NK-92 treated with Interleukin-12 subunit alpha and Interleukin-12 subunit beta, amount 100 ng/mL, for 24 hours (cell line): ENCODE measurements at regions not wholly inside any gene's neighbourhood (a gene's known extent, or its start where the extent isn't known, plus 50 kb on each side); places are given as distances from the start of the nearest gene placed in this dataset.
A peak's percentile ranks its signal among the peaks of the same experiment; 100 is the strongest.

Experiments used
- DNase-seq: peaks from one replicate; lab custom pipeline; 2025; lab: John Stamatoyannopoulos, UW

- no peak for DNase-seq
Observed at GRCh38 chr14:65936342-65936975, 523.9 kb downstream of the FUT8 start.

GRCh38 chr14:65937079-65937959 lies 524.8 kb downstream of the FUT8 start:
- no peak for DNase-seq

- DNase-seq = no peak
Observed at GRCh38 chr14:65937960-65938316, 525.4 kb downstream of the FUT8 start.

- DNase-seq = no peak
Observed at GRCh38 chr14:65938738-65939137, 526.2 kb downstream of the FUT8 start.

- no peak for DNase-seq
Observed at GRCh38 chr14:65939184-65939583, 526.7 kb downstream of the FUT8 start.

GRCh38 chr14:65940056-65940735 lies 527.7 kb downstream of the FUT8 start:
- DNase-seq = no peak

- DNase-seq = no peak
Observed at GRCh38 chr14:65941091-65941490, 528.6 kb downstream of the FUT8 start.

GRCh38 chr14:65943150-65943549 lies 530.6 kb downstream of the FUT8 start:
- no peak for DNase-seq

GRCh38 chr14:65943916-65944410 lies 531.4 kb downstream of the FUT8 start:
- no peak for DNase-seq

GRCh38 chr14:65945327-65945726 lies 532.8 kb downstream of the FUT8 start:
- DNase-seq = no peak

GRCh38 chr14:65946494-65946893 lies 534.0 kb downstream of the FUT8 start:
- DNase-seq = no peak

GRCh38 chr14:65948302-65948701 lies 535.8 kb downstream of the FUT8 start:
- DNase-seq = no peak

- DNase-seq = no peak
Observed at GRCh38 chr14:65949711-65950516, 536.3 kb upstream of the CCDC196 start.

GRCh38 chr14:65954942-65955341 lies 531.2 kb upstream of the CCDC196 start:
- DNase-seq = no peak

GRCh38 chr14:65957631-65958205 lies 528.5 kb upstream of the CCDC196 start:
- DNase-seq = no peak

- DNase-seq = no peak
Observed at GRCh38 chr14:65958664-65959562, 527.3 kb upstream of the CCDC196 start.

- no peak for DNase-seq
Observed at GRCh38 chr14:65959563-65960024, 526.6 kb upstream of the CCDC196 start.

GRCh38 chr14:65961004-65961403 lies 525.2 kb upstream of the CCDC196 start:
- DNase-seq = peak; percentile 7

- no peak for DNase-seq
Observed at GRCh38 chr14:65962952-65963351, 523.2 kb upstream of the CCDC196 start.

GRCh38 chr14:65964366-65964765 lies 521.8 kb upstream of the CCDC196 start:
- DNase-seq = no peak
